K562 (cell line): ENCODE measurements at regions not wholly inside any gene's neighbourhood (a gene's known extent, or its start where the extent isn't known, plus 50 kb on each side); places are given as distances from the start of the nearest gene placed in this dataset.

ENCODE experiments used
- ATAC-seq: fragments of 200-7000 bp; cut with Tn5 transposase; 3 replicates; pipeline ENCODE4 v1.9.1; 2020; ENCODE audit warnings: moderate library complexity
- BruUV-seq: library from RNA; stranded (reverse); fragments of 400-500 nt; replicated peaks from 2 replicates; lab custom pipeline; 2021; lab: Mats Ljungman, UMichigan
- CTCF ChIA-PET: fragments of 300-600 bp; formaldehyde crosslinking; extraction: SDS; loops from one replicate; lab custom pipeline; 2021; ENCODE audit warnings: low intra/inter-chr PET ratio; lab: Yijun Ruan, JAX
- POLR2A ChIA-PET: fragments of 300-600, 350-650 bp; sonication (Branson Sonifier 250); formaldehyde crosslinking; extraction: SDS; loops from one replicate; lab custom pipeline; 2021; ENCODE audit warnings: antibody characterized with exemption, inconsistent platforms; lab: Yijun Ruan, JAX
- DNase-seq, 4 experiments: peaks; one replicate each; pipeline versions ENCODE4 v3.0.0 to v3.0.0-alpha.2; 2011 to 2018; ENCODE audit warnings: low spot score in 3 of 4, mixed read lengths in 3 of 4; ENCODE audit errors: extremely low read depth in 1 of 4
- FAIRE-seq: peaks from 2 replicates; lab custom pipeline; 2011; peaks lifted over from hg19 to GRCh38; lab: Jason Lieb, UNC
- H2AFZ ChIP-seq: 2 replicates; pipeline ENCODE4 v1.6.0; 2011; ENCODE audit warnings: low read depth, low read length, control low read depth, inconsistent platforms
- H3K27ac ChIP-seq: fragments of 200-600 bp; 3 replicates; pipeline ENCODE4 v1.8.0; 2011; ENCODE audit warnings: low read depth, mild to moderate bottlenecking, control low read depth, inconsistent platforms, low read length, moderate library complexity, mixed read lengths; ENCODE audit errors: extremely low read depth
- H3K27me3 ChIP-seq, 2 experiments: fragments of 300-600 bp in 1 of 2; 2 replicates in 1 of 2; 3 replicates in 1 of 2; pipeline versions ENCODE4 v1.6.0 to v1.8.0; 2011; ENCODE audit warnings: inconsistent platforms in 2 of 2, low read length in 2 of 2, mild to moderate bottlenecking in 1 of 2, mixed read lengths in 1 of 2, moderate library complexity in 1 of 2; ENCODE audit not compliant: control insufficient read depth in 2 of 2, insufficient read depth in 2 of 2
- H3K36me3 ChIP-seq: fragments of 300-600 bp; 3 replicates; pipeline ENCODE4 v1.8.0; 2011; ENCODE audit warnings: mild to moderate bottlenecking, low read length, inconsistent platforms; ENCODE audit not compliant: control insufficient read depth, insufficient read depth
- H3K4me1 ChIP-seq, 2 experiments: fragments of 200-600 bp in 1 of 2; replicated peaks in 1 of 2; 2 replicates in 1 of 2; 3 replicates in 1 of 2; pipeline versions ENCODE4 v1.5.1 to v1.8.0; 2011; ENCODE audit warnings: inconsistent platforms in 2 of 2, low read length in 2 of 2, mild to moderate bottlenecking in 1 of 2, mixed read lengths in 1 of 2, moderate library complexity in 1 of 2; ENCODE audit not compliant: control insufficient read depth in 2 of 2, insufficient read depth in 2 of 2
- H3K4me2 ChIP-seq: 2 replicates; pipeline ENCODE4 v1.6.1; 2011; ENCODE audit warnings: low read length, control low read depth, inconsistent platforms, mixed read lengths; ENCODE audit not compliant: insufficient read depth
- H3K4me3 ChIP-seq: fragments of 200-600 bp; sonication (generic), shearing (Covaris generic); 2 replicates; pipeline ENCODE4 v1.5.1; 2016; ENCODE audit warnings: control low read depth, inconsistent platforms
- H3K79me2 ChIP-seq: fragments of 200-600 bp; 3 replicates; pipeline ENCODE4 v1.8.0; 2011; ENCODE audit warnings: low read length, inconsistent platforms; ENCODE audit not compliant: control insufficient read depth, insufficient read depth
- H3K9ac ChIP-seq, 2 experiments: 2 replicates each; pipeline versions ENCODE4 v1.6.0 to v1.6.1; 2011; ENCODE audit warnings: low read depth in 2 of 2, low read length in 2 of 2, control low read depth in 1 of 2, inconsistent platforms in 1 of 2, mild to moderate bottlenecking in 1 of 2, mixed read lengths in 1 of 2; ENCODE audit not compliant: insufficient read depth in 1 of 2
- H3K9me1 ChIP-seq: one replicate; pipeline ENCODE4 v1.6.0; 2011; ENCODE audit warnings: inconsistent platforms, mild to moderate bottlenecking, low read length, moderate library complexity; ENCODE audit not compliant: control insufficient read depth, insufficient read depth
- H3K9me3 ChIP-seq: replicated peaks from 2 replicates; pipeline ENCODE4 v1.5.1; 2011; ENCODE audit warnings: low read depth, low read length, inconsistent platforms; ENCODE audit not compliant: control insufficient read depth, insufficient read depth
- H4K20me1 ChIP-seq: replicated peaks from 2 replicates; pipeline ENCODE4 v1.6.1; 2011; ENCODE audit warnings: low read length, inconsistent platforms, mixed read lengths; ENCODE audit not compliant: control insufficient read depth, insufficient read depth
- BDP1 ChIP-seq: IDR thresholded peaks from 3 replicates; pipeline ENCODE4 v1.6.1; 2011; ENCODE audit not compliant: insufficient read length, insufficient read depth
- ESRRA ChIP-seq: fragments of 450-650 bp; IDR thresholded peaks from 2 replicates; pipeline ENCODE4 v1.6.1; 2014; ENCODE audit warnings: low read depth, mild to moderate bottlenecking, moderate library complexity, borderline replicate concordance
- HNRNPLL ChIP-seq: fragments of 200-400 bp; formaldehyde crosslinking; IDR thresholded peaks from 2 replicates; pipeline ENCODE4 v1.6.1; 2017; ENCODE audit warnings: low read length, low read depth, mild to moderate bottlenecking; ENCODE audit not compliant: poor library complexity, severe bottlenecking
- NFXL1 ChIP-seq: fragments of 450-650 bp; formaldehyde crosslinking; IDR thresholded peaks from 2 replicates; pipeline ENCODE4 v1.4.0; 2021; ENCODE audit warnings: mild to moderate bottlenecking
- TSC22D4 ChIP-seq: fragments of 450-650 bp; IDR thresholded peaks from 2 replicates; pipeline ENCODE4 v1.6.1; 2016; ENCODE audit warnings: missing genetic modification characterization, missing biosample characterization, control low read depth
- ZKSCAN8 ChIP-seq: fragments of 200-800 bp; sonication (Bioruptor generic); IDR thresholded peaks from 2 replicates; pipeline ENCODE4 v1.6.1; 2016; ENCODE audit warnings: missing genetic modification characterization, missing compliant biosample characterization
- ZNF23 ChIP-seq: fragments of 250-450 bp; sonication (Bioruptor Pico); IDR thresholded peaks from 2 replicates; pipeline ENCODE4 v1.4.0; 2020; ENCODE audit warnings: mild to moderate bottlenecking
- ZNF561 ChIP-seq: fragments of 450-650 bp; formaldehyde crosslinking; conservative IDR thresholded peaks from 2 replicates; pipeline ENCODE4 v1.4.0; 2020; ENCODE audit warnings: mild to moderate bottlenecking, moderate library complexity
- WGBS: fragments of 100-300 bp; shearing (Covaris generic); methylation state at CpG from one replicate; pipeline ENCODE4 v1.1.6; 2016; ENCODE audit warnings: low coverage, mixed read lengths; ENCODE audit not compliant: insufficient coverage; ENCODE audit errors: missing lambda C conversion rate; 5-methylcytosine and 5-hydroxymethylcytosine counted together
- in situ Hi-C: fragments of 300-500 bp; cut with MboI; formaldehyde crosslinking; loops from 4 replicates; pipeline ENCODE4 v1.15.0; 2018; ENCODE audit warnings: inconsistent platforms, mixed read lengths
- intact Hi-C: fragments of 100-400 bp; cut with micrococcal nuclease; formaldehyde crosslinking; loops from 2 replicates; pipeline ENCODE4 v1.14.2; 2022
- TF ChIP-seq, protein P1 (sequence below), 2 experiments: fragments of 450-650 bp; IDR thresholded peaks; 2 replicates each; pipeline ENCODE4 v1.6.1; 2016; ENCODE audit warnings: mild to moderate bottlenecking in 2 of 2, borderline replicate concordance in 1 of 2, low read depth in 1 of 2, moderate library complexity in 1 of 2

DNA sequence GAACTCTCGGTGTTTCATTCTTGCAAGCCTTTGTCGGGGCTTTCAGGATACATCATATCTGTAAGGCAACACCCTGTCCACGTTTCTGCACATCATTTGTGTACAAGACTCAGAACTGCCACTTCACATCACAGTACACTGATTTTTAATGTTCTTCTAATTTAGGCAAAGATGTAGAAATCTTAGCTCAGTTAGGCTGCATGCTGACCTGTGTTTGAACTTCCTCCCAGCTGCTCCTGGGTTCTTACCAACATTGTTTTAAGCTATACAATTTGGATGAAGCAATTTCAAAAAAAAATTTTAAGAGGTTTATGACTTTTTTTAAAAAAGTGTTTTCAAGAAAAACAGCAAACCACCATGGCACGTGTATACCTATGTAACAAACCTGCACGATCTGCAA is 1047.9 kb upstream of the SLC10A2 start:
- intact Hi-C loops = no loop called here
- FAIRE-seq = no peak
- Histone ChIP-seq H4K20me1 (no peaks in the 10 kb centered on the region), H3K9ac (no peak overlapping the region), H3K79me2 (no peaks in the 10 kb centered on the region), H3K4me1 (no peaks in the 10 kb centered on the region), H3K9me3 (no peaks in the 10 kb centered on the region), H2AFZ (no peak overlapping the region), H3K4me3 (no peak overlapping the region), H3K4me2 (no peak overlapping the region), H3K27me3 (no peaks in the 10 kb centered on the region), H3K9me1 (no peaks in the 10 kb centered on the region)
- CTCF ChIA-PET = no interaction called here
- BruUV-seq = no TSS peak
- ATAC-seq = no peak
- POLR2A ChIA-PET = no interaction called here
- DNase-seq = no peak
- TF ChIP-seq ESRRA (no peak), ZNF561 (no peak), TSC22D4 (no peak), ZKSCAN8 (CRISPR knock-in tag) (no peak), BDP1 (no peak), HNRNPLL (no peak)
- TF ChIP-seq, all 486 proteins: peak for 0
- in situ Hi-C loops = no loop called here
- H3K27ac ChIP-seq = no peak overlapping the region
- no peaks in the 10 kb centered on the region for H3K36me3 ChIP-seq
- 0% methylated on average over 4 of the region's 5 CpGs for WGBS

GRCh38 chr13:104111031-104111430 is 1044.8 kb upstream of the SLC10A2 start:
- WGBS = 0% methylated on average over 1 of the region's 1 CpG
- in situ Hi-C loops (no loop called here), intact Hi-C loops (no loop called here)
- H3K4me1 ChIP-seq = no peaks in the 10 kb centered on the region
- ATAC-seq (no peak), FAIRE-seq (no peak), DNase-seq (no peak)
- no peaks in the 10 kb centered on the region for H3K9me3 ChIP-seq
- H2AFZ ChIP-seq = no peak overlapping the region
- no peak overlapping the region for H3K4me3 ChIP-seq
- no peaks in the 10 kb centered on the region for H3K9me1 ChIP-seq
- no peak overlapping the region for H3K4me2 ChIP-seq
- H3K27ac ChIP-seq = no peak overlapping the region
- no peaks in the 10 kb centered on the region for H4K20me1 ChIP-seq
- BruUV-seq = no TSS peak
- CTCF ChIA-PET = no interaction called here
- no peaks in the 10 kb centered on the region for H3K27me3 ChIP-seq
- no peaks in the 10 kb centered on the region for H3K79me2 ChIP-seq
- POLR2A ChIA-PET = no interaction called here
- no peaks in the 10 kb centered on the region for H3K36me3 ChIP-seq
- H3K9ac ChIP-seq = no peak overlapping the region
- TF ChIP-seq, protein P1, sequence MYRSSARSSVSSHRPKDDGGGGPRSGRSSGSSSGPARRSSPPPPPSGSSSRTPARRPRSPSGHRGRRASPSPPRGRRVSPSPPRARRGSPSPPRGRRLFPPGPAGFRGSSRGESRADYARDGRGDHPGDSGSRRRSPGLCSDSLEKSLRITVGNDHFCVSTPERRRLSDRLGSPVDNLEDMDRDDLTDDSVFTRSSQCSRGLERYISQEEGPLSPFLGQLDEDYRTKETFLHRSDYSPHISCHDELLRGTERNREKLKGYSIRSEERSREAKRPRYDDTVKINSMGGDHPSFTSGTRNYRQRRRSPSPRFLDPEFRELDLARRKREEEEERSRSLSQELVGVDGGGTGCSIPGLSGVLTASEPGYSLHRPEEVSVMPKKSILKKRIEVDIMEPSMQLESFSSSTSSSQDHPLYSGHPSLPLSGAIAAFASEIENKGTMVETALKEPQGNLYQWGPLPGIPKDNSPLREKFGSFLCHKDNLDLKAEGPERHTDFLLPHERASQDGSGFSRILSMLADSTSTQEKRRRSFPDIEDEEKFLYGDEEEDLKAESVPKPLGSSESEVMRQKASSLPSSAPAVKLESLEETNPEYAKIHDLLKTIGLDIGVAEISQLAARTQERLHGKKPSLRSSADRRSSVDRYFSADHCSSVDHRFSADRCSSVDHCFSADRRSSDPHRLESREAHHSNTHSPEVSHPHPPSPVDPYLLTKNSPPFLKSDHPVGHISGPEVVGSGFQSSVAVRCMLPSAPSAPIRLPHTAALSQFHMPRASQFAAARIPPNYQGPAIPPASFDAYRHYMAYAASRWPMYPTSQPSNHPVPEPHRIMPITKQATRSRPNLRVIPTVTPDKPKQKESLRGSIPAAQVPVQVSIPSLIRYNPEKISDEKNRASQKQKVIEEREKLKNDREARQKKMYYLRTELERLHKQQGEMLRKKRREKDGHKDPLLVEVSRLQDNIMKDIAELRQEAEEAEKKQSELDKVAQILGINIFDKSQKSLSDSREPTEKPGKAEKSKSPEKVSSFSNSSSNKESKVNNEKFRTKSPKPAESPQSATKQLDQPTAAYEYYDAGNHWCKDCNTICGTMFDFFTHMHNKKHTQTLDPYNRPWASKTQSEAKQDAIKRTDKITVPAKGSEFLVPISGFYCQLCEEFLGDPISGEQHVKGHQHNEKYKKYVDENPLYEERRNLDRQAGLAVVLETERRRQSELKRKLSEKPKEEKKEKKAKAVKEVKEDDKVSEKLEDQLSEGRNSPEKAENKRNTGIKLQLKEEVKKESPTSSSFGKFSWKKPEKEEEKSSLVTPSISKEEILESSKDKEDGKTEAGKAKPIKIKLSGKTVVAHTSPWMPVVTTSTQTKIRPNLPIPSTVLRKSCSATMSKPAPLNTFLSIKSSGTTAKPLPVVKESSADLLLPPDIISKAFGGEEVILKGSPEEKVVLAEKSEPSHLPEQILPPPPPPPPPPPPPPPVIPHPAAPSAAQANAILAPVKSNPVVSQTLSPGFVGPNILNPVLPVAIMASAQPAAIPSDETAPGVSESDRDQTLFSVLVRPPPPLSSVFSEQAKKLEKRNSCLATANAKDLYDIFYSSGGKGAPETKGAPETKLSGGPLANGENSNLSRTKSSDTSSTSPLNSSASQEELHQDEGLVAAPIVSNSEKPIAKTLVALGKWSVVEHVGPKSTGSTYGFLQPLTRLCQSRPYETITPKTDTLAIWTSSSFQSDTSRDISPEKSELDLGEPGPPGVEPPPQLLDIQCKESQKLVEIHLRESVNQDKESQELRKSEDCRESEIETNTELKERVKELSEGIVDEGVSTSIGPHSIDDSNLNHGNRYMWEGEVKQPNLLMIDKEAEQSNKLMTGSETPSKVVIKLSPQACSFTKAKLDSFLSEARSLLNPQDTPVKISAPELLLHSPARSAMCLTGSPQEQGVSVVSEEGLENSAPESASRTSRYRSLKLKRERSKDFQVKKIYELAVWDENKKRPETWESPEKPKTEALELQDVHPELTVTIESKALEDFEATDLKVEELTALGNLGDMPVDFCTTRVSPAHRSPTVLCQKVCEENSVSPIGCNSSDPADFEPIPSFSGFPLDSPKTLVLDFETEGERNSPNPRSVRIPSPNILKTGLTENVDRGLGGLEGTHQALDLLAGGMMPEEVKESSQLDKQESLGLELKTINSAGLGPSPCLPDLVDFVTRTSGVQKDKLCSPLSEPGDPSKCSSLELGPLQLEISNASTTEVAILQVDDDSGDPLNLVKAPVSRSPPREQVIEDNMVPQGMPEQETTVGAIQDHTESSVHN (IDR thresholded peaks at IDR 0.05; ENCODE audit: borderline replicate concordance in 1 of 2, low read depth in 1 of 2) = no peak
- TF ChIP-seq NFXL1 (CRISPR knock-in tag) (no peak), ZNF23 (CRISPR knock-in tag) (no peak)
